DMS 273 treated with DMSO at 0.1 percent for 48 hours (cell line): ENCODE measurements at regions not wholly inside any gene's neighbourhood (a gene's known extent, or its start where the extent isn't known, plus 50 kb on each side); places are given as distances from the start of the nearest gene placed in this dataset.
"Not testable (repeated sequence)": the region's sequence is repeated elsewhere in the genome, so short reads cannot be mapped to it uniquely, and the experiment has no call there.

Experiments
- DNase-seq: peaks from one replicate; lab custom pipeline; 2025; lab: John Stamatoyannopoulos, UW

- no peak for DNase-seq
Measured at GRCh38 chr12:86574143-86574542, 318.0 kb upstream of the MGAT4C start.

GRCh38 chr12:86572455-86572854 is 316.3 kb upstream of the MGAT4C start:
- no peak for DNase-seq

DNA sequence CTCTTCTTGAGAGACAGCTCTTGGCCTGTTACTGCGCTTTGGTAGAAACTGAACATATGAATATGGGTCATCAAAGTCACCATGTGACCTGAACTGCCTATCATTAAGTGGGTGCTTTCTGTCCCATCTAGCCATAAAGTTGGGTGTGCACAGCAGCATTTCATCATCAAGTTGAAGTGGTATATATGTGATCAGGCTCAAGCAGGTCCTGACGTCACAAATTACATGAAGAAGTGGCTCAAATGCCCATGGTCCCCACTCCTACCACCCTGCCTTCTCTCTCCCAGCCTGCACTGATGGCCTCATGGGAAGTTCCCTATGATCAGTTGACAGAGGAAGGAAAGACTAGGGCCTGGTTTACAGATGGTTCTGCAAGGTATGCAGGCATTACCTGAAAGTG is 308.8 kb upstream of the MGAT4C start:
- no peak for DNase-seq

DNA sequence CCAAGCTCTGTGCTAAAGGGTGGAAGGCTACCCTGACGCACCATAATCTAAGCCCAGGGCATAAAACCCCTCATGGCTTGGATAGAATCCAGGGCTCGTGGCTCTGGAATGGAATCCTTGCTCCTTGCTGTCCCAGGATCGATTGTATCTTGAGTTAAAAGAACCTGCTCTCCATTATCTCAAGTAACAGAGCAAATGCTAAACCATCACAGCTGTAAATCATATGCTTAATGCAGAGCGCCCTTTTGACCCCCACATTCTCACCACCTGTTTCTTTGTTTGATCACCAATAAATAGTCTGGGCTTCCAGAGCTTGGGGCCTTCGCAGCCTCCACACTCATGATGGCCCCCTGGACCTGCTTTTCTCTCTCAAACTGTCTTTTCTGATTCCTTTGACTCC is 299.3 kb upstream of the MGAT4C start:
- not testable (repeated sequence) for DNase-seq

DNA sequence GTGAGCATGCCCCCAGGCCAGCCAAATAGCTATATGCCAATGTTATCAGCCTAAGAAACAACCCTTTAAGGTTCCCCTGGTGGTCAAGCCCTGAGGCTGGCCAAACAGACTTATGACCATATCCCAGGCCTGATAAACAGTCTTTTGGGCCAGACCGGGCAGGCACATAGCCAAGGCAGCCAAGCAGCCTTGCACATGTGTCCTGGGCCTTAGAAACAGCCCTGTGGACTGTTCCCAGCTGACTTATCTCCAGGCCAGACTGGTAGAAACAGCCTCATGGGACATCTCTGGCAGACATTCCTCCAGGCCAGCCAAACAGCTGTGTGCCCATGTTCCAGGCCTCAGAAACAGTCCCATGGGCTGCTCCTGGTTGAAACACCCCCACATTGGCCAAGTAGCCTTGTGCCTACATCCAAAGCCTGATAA is 295.0 kb upstream of the MGAT4C start:
- DNase-seq: no peak

DNA sequence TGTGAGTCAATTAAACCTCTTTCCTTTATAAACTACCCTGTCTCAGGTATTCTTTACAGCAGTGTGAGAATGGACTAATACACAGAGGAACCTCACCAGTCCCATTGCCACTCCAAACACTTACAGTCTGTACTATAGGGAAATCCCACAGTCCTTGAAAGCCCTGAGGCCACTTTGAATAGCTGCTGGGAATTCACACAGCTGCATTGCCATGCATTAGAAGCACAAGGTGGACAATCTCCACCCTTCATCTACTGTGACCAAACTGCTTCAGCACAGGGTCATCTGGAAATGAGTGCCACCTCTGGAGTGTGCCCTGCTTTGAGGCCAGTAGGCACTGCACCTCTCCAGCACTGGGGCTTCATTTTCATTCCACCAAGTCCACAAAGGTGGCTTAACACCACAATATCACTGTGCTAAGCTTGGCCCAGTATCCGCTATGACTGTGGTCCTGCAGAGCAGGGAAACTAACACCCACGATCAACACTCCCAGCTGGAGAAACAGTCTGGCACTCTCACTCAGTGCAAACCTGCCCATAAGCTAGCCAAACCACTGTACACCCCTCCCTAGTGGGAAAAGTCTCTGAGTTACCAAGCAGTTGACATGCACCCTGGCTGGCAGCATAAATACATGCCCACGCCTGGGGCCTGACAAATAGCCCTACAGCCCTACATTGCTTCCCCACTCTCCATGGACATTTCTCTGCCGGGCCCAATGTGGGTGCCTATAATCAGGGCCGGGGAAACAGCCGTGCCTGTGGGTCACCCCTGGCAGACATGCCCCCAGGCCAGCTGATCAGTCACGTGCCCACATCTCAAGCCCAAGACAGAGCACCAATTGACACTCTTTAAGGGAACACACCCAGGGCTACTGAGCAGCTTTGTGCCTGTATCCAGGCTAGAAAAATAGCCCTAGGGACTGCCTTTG is 294.3 kb upstream of the MGAT4C start:
- DNase-seq: no peak

DNA sequence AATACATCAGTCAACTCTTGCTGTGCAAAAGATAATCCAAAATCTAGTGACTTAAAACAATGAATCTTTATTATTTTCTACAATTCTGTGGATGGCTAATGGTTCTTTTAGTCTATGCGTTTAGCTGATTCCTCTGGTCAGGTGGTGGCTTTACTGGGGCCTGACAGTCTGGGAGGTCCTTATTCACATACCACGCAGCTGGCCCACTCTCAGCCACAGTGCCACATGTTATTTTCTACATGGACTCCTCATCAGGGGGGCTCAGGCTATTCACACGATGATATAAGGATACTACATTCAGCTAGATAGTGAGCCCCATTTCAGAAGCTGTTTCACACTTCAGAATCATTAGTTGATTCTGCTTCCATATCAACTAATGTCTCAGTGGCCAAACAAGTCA is 287.5 kb upstream of the MGAT4C start:
- DNase-seq: no peak

- DNase-seq: no peak
Measured at GRCh38 chr12:86530996-86531655, 274.9 kb upstream of the MGAT4C start.

GRCh38 chr12:86526060-86526595 is 269.9 kb upstream of the MGAT4C start:
- no peak for DNase-seq

GRCh38 chr12:86523844-86524243 is 267.7 kb upstream of the MGAT4C start:
- DNase-seq: no peak

DNA sequence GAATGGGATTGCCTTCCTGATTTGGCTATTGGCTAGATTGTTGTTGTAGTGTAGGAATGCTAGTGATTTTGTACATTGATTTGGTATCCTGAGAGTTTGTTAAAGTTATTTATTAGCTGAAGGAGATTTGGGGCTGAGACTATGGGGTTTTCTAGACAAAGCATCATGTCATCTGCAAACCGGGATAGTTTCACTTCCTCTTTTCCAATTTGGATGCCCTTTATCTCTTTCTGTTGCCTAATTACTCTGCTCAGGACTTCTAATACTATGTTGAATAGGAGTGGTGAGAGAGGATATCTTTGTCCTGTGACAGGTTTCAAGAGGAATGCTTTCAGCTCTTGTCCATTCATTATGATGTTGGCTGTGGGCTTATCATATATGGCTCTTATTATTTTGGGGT is 265.7 kb upstream of the MGAT4C start:
- no peak for DNase-seq

GRCh38 chr12:86513226-86513625 is 257.0 kb upstream of the MGAT4C start:
- no peak for DNase-seq

DNA sequence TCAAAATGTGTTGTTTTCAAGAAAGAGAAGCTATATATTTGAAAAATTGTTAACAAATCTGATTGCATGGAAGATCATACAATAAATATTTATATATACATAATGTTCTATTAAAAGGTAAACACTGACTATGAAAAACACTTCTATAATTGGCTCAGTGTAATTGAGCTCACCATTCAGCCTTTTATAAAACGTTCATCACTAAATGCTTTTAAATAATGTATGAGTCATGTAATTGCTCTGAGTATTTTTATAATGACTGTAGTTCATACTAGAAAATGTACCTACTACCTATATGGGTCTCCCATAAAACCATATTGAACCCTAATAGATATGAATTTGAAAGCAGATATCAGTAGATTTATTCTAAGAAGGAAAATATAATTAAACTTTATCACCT is 240.4 kb upstream of the MGAT4C start:
- DNase-seq: no peak

GRCh38 chr12:86484473-86484872 is 228.3 kb upstream of the MGAT4C start:
- DNase-seq: no peak

DNA sequence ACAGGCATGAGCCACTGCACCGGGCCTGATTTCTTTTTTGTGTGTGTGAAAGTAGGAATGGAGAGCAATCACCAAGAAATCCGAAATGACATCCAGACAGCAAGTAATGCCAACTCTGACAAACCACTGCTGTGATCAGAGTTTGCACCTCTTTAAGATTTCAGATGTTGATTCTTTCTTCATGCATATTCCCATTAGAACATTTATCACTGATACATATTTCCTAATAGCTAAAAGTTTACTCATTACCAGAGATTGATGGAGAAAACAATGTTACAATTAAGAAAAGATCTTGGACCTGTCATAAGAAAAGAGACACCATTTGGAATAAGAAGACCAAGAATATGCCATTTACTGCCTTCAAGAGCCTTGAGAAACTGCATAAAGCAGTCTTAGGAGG is 217.0 kb upstream of the MGAT4C start:
- DNase-seq: no peak

- DNase-seq: no peak
Measured at GRCh38 chr12:86456776-86457175, 200.6 kb upstream of the MGAT4C start.

GRCh38 chr12:86456241-86456640 is 200.1 kb upstream of the MGAT4C start:
- no peak for DNase-seq

DNA sequence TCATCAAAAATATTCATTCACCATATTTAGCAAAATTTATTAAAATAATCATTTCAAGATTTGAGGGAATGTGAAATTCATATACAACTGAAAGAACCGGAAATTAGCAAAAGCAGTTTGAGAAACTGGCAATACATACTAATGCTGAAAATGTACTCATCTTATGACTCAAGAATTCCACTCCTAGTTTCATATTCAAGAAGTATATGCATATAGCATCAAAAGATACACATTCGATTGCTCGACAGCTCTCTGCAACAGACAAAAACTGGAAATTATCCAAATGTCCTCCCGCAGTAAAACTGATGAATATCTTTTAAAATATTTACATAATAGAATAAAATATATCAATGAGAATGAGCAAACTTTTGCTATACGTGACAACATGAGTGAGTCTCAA is 189.2 kb upstream of the MGAT4C start:
- DNase-seq: no peak

DNA sequence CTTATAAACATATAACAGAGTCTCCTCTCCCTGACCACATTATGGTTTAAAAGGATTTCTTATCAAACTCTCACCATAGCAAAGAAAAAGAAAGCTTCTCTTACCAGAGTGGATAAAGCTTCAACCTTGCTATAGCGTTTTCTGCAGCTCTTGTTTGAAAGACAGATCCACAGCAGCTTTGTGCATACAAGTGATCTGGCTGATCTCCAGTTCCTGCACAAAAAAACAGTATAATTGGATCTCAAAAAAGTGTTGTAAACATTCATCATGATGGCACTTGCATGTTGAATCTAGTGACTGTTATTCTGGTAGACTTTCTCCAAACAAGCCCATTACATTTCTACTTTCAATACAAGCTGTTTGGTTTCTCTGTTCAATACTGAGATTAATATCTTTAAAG is 178.9 kb upstream of the MGAT4C start:
- DNase-seq: no peak

GRCh38 chr12:86429824-86430223 is 173.6 kb upstream of the MGAT4C start:
- no peak for DNase-seq

GRCh38 chr12:86421333-86421732 is 165.1 kb upstream of the MGAT4C start:
- no peak for DNase-seq

GRCh38 chr12:86414201-86414600 is 158.0 kb upstream of the MGAT4C start:
- DNase-seq: no peak

GRCh38 chr12:86411710-86412109 is 155.5 kb upstream of the MGAT4C start:
- no peak for DNase-seq
